ENCODE measurements at regions not wholly inside any gene's neighbourhood (a gene's known extent, or its start where the extent isn't known, plus 50 kb on each side); places are given as distances from the start of the nearest gene placed in this dataset.
"Not testable (repeated sequence)": the region's sequence is repeated elsewhere in the genome, so short reads cannot be mapped to it uniquely, and the experiment has no call there.

DNA sequence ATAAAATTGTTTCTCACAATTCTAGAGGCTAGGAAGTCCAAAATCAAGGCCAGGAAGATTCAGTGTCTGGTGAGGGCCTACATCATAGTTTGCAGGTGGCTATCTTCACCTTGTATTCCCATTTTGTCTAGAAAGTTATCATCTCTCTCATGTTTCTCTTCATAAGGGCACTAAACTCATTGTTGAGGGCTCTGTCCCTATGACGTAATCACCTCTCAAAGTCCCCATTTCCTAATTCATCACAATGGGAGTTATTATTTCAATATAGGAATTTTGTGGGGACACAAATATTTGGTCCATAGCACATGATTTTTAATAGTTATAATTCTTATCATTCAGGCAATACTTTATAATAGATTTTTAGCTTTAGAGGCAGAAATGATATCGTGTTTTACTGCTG is 1509.2 kb upstream of the SEL1L start:
- no peak for DNase-seq (ENCODE audit: low read depth, low spot score)

DNA sequence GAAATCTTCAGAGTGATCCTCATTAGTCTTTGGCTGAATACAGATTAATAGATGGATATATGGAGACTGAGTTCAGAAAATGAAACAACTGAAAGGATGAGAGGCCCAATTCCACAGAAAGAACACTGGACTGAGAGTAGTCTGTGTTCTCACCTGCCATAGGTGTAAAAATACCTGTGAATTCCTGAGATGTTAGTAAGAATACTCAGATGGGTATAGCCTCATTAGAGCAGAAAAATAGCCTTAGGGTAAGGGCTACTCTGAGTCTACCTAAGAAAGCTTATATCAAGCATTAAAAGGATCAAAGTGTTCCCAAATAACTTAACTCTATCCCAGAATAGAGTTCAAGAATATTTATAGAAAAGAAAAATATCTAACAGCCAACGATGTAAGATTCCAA is 1510.3 kb upstream of the SEL1L start:
- DNase-seq (ENCODE audit: low read depth, low spot score): no peak

GRCh38 chr14:83047059-83047830 is 1513.6 kb upstream of the SEL1L start:
- no peak for DNase-seq (ENCODE audit: low read depth, low spot score)

GRCh38 chr14:83053022-83053710 is 1519.5 kb upstream of the SEL1L start:
- DNase-seq (ENCODE audit: low read depth, low spot score): no peak

DNA sequence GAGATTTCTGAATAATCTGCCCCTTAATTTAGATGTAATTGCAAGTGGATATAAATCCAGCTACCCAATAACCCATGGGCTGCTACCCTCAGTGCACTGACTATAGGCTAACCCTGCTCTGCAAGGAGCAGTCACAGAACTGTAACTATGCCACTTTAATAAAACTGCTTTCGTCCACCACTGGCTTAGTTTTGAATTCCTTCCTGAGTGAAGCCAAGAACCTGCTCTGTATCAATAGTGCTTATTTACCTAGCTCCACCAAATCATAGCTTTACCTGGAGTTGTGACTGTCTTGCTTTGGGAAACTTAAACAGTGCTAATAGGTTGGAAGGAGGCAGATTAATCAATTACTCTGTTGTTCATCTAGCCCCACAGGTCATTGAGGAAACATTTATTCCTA is 1524.4 kb upstream of the SEL1L start:
- no peak for DNase-seq (ENCODE audit: low read depth, low spot score)

DNA sequence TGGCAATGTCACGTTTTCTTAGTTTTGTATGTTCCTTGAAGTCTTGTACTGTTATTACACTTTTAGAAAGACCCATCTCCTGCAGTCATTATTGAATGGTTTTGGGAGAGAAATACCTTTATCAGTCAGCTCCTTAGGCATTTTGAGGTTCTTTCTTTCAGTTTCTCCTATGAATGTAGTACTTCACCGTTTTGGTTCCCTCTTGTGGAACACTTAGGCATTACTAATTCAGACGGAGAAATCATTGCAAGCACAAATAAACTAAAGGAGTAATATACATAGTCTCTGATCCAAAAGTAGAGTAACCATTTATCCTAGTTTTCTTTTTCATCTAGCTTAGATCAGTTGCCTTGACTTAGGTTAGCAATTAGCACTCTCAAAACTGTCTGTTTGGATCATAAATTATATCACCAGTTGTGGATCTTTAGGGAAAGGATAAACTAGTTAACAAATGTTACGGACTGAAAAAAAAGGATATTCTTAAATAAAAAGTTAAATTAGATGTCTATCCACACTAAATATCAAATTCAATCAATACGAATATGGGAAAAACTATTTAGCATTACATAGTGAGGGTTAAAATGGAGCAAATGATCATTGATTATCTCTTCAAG is 1538.3 kb upstream of the SEL1L start:
- DNase-seq (ENCODE audit: low read depth, low spot score): no peak

GRCh38 chr14:83085136-83085535 is 1551.5 kb upstream of the SEL1L start:
- no peak for DNase-seq (ENCODE audit: low read depth, low spot score)

GRCh38 chr14:83085725-83086124 is 1552.1 kb upstream of the SEL1L start:
- DNase-seq (ENCODE audit: low read depth, low spot score): no peak

- DNase-seq (ENCODE audit: low read depth, low spot score): not testable (repeated sequence)
Observed at GRCh38 chr14:83091991-83092956, 1558.6 kb upstream of the SEL1L start.

- DNase-seq (ENCODE audit: low read depth, low spot score): no peak
Observed at GRCh38 chr14:83096092-83096491, 1562.4 kb upstream of the SEL1L start.

DNA sequence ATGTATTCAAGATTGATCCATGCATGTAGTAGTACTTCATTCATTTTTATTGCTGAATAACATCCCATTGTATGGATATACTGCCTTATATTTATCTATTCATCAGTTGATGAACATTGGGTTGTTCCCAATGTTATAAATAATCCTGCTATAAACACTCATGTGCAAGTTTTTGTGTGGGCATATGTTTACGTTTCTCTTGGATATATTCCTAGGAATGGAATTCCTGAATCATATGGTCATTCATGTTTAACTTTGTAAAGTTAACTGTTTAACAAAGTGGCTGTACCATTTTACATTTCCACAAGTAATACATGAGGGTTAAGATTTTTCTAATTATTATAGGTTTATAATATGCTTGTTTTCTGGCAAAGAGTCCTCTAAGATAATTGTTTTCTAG is 1568.2 kb upstream of the SEL1L start:
- DNase-seq (ENCODE audit: low read depth, low spot score): no peak

GRCh38 chr14:83118029-83118428 is 1584.4 kb upstream of the SEL1L start:
- no peak for DNase-seq (ENCODE audit: low read depth, low spot score)

- no peak for DNase-seq (ENCODE audit: low read depth, low spot score)
Observed at GRCh38 chr14:83120187-83120586, 1586.5 kb upstream of the SEL1L start.

- no peak for DNase-seq (ENCODE audit: low read depth, low spot score)
Observed at GRCh38 chr14:83126076-83126475, 1592.4 kb upstream of the SEL1L start.

GRCh38 chr14:83128783-83129182 is 1595.1 kb upstream of the SEL1L start:
- no peak for DNase-seq (ENCODE audit: low read depth, low spot score)

DNA sequence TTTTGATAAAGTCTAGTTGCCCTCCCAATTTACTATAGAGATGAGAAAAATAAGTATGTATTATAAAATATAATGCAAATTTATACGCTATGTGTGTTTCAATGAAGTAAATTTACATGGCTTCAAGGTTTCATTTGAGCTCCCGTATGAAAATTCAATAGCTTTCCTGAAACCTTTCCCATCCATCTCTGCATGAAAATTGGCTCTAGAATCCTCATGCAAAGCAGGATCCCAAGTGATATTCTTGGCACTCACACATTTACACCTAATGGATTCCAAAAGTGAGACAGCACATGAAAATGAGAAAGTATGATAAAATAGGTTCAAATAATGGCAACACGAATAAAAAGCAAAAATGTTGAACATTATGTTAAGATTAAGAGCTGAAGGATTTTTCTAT is 1595.8 kb upstream of the SEL1L start:
- no peak for DNase-seq (ENCODE audit: low read depth, low spot score)

- DNase-seq (ENCODE audit: low read depth, low spot score): no peak
Observed at GRCh38 chr14:83133981-83134645, 1600.5 kb upstream of the SEL1L start.

- DNase-seq (ENCODE audit: low read depth, low spot score): no peak
Observed at GRCh38 chr14:83140756-83141155, 1607.1 kb upstream of the SEL1L start.

DNA sequence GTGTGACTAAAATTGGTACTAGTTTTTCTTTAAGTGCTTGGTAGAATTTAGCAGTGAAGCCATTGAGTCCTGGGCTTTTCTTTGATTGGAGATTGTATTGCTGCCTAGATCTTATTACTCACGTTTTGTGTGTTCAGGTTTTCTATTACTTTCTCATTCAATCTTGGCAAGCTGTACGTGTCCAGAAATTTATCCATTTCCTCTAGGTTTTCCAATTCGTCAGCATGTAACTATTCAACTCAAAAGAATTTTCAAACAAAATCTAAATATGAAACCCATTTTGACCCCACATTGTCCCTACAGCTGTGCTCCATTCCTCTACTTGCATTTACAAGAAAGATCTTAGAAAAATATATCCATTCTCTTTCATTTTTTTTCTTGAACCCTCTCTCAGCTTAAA is 1613.4 kb upstream of the SEL1L start:
- DNase-seq (ENCODE audit: low read depth, low spot score): no peak

GRCh38 chr14:83151571-83151970 is 1617.9 kb upstream of the SEL1L start:
- DNase-seq (ENCODE audit: low read depth, low spot score): no peak

DNA sequence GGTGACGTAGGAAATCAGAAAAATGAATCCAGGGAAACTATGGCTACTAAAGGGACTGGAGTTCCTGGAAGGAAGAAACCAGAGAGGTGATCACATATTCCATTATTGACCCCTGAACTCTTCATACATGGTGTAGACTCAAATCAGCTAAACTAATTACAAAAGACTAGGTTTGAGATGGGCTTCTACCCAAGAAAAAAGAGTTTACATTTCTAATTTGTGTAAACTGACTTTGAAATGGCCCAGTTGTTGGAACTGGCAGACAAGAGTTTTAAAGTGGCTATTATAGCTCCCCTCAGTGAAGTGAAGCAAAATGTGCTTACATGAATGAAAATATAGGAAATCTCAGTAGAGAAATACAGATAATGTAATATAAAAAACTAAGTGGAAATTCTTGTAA is 1619.4 kb upstream of the SEL1L start:
- DNase-seq (ENCODE audit: low read depth, low spot score): no peak
